ENCODE measurements at regions not wholly inside any gene's neighbourhood (a gene's known extent, or its start where the extent isn't known, plus 50 kb on each side); places are given as distances from the start of the nearest gene placed in this dataset.

DNA sequence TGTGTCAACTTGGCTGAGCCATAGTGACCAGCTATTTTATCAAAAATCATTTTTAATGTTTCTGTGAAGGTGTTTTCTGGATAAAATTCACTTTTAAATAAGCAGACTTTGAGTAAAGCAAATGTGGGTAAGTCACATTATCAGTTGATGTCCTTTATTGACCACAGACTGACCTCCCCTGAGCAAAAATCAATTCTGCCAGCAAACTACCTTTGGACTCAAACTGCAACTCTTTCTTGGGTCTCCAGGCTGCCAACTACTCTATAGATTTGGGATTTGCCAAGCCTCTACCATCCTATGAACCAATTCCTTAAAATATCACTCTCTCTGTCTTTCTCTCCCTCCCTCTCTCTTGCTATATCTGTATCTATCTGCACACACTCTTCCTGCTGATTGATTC is 1571.7 kb upstream of the NUDT12 start:
- TF ChIP-seq, protein P1, sequence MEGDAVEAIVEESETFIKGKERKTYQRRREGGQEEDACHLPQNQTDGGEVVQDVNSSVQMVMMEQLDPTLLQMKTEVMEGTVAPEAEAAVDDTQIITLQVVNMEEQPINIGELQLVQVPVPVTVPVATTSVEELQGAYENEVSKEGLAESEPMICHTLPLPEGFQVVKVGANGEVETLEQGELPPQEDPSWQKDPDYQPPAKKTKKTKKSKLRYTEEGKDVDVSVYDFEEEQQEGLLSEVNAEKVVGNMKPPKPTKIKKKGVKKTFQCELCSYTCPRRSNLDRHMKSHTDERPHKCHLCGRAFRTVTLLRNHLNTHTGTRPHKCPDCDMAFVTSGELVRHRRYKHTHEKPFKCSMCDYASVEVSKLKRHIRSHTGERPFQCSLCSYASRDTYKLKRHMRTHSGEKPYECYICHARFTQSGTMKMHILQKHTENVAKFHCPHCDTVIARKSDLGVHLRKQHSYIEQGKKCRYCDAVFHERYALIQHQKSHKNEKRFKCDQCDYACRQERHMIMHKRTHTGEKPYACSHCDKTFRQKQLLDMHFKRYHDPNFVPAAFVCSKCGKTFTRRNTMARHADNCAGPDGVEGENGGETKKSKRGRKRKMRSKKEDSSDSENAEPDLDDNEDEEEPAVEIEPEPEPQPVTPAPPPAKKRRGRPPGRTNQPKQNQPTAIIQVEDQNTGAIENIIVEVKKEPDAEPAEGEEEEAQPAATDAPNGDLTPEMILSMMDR (IDR thresholded peaks at IDR 0.05) = no peak
- TF ChIP-seq POLR2A (IDR thresholded peaks at IDR 0.05) (no peak), POLR2AphosphoS5 (IDR thresholded peaks at IDR 0.05) (no peak), EP300 (IDR thresholded peaks at IDR 0.05) (no peak)

All from sigmoid colon (tissue), 4 donors.